ENCODE measurements at regions not wholly inside any gene's neighbourhood (a gene's known extent, or its start where the extent isn't known, plus 50 kb on each side); places are given as distances from the start of the nearest gene placed in this dataset.

GRCh38 chr16:48013491-48013901, 142.3 kb downstream of the ABCC12 start:
- H3K27me3 ChIP-seq = no peaks in the 10 kb centered on the region
- TF ChIP-seq EP300 (IDR thresholded peaks at IDR 0.05) = no peak
- TF ChIP-seq POLR2AphosphoS5 (IDR thresholded peaks at IDR 0.05) = no peak
- TF ChIP-seq, protein P1, sequence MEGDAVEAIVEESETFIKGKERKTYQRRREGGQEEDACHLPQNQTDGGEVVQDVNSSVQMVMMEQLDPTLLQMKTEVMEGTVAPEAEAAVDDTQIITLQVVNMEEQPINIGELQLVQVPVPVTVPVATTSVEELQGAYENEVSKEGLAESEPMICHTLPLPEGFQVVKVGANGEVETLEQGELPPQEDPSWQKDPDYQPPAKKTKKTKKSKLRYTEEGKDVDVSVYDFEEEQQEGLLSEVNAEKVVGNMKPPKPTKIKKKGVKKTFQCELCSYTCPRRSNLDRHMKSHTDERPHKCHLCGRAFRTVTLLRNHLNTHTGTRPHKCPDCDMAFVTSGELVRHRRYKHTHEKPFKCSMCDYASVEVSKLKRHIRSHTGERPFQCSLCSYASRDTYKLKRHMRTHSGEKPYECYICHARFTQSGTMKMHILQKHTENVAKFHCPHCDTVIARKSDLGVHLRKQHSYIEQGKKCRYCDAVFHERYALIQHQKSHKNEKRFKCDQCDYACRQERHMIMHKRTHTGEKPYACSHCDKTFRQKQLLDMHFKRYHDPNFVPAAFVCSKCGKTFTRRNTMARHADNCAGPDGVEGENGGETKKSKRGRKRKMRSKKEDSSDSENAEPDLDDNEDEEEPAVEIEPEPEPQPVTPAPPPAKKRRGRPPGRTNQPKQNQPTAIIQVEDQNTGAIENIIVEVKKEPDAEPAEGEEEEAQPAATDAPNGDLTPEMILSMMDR (IDR thresholded peaks at IDR 0.05) = no peak
- TF ChIP-seq POLR2A (IDR thresholded peaks at IDR 0.05) = no peak
- ATAC-seq = no peak
- H3K27ac ChIP-seq = no peak overlapping the region
- no peaks in the 10 kb centered on the region for H3K9me3 ChIP-seq
- H3K4me3 ChIP-seq = no peak overlapping the region
- WGBS, 2 donors (ENCODE audit: low coverage in 1 of 2) = 36 to 60% methylated on average over 1 to 5 of the region's 6 CpGs
- no peaks in the 10 kb centered on the region for H3K4me1 ChIP-seq
- no peaks in the 10 kb centered on the region for H3K36me3 ChIP-seq

DNA sequence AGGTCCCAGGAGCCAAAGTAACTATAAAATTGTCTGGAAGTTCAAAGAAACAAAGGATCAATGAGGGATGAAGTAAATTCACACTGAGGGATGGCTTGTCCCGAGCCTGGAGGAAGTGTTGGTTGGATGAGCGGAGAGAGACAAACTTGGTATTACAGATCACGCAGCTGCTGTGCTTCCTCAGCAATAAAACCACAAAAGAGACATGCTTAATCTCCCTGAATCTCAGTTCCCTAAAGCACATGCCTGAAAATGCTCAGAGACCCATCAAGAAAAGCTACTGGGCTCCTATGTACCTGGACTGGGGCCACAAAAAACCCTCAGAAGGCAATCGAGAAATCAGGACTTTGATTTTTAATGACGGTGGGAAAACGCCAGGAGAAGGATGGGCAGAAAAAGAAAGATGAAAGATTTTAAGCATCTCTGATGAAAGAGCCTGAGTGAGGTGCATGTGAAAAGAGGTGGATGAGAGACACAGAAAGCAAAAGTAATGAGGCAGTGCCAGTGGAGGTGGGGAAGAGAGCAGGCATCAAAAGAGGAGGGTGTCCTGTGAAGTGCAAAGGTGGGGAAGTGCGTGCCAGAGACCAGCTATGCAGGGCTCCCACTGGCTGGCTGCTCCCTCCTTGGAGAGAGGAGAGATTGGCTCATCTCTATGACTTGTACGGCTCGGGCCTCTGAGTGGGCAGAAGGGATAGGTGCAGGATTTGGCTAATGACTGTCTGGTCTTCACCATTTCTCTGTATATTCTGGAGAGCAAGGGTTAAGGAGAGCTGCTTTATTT, 143.7 kb downstream of the ABCC12 start:
- Histone ChIP-seq H3K27ac (no peak overlapping the region), H3K36me3 (no peaks in the 10 kb centered on the region), H3K9me3 (no peaks in the 10 kb centered on the region), H3K27me3 (no peaks in the 10 kb centered on the region), H3K4me3 (no peak overlapping the region), H3K4me1 (no peaks in the 10 kb centered on the region)
- TF ChIP-seq POLR2A (IDR thresholded peaks at IDR 0.05) = no peak
- TF ChIP-seq, protein P1 (IDR thresholded peaks at IDR 0.05) = no peak
- TF ChIP-seq EP300 (IDR thresholded peaks at IDR 0.05) = no peak
- no peak for TF ChIP-seq POLR2AphosphoS5 (IDR thresholded peaks at IDR 0.05)
- ATAC-seq = no peak
- 53 to 74% methylated on average over 6 to 9 of the region's 9 CpGs for WGBS, 2 donors (ENCODE audit: low coverage in 1 of 2)

- Histone ChIP-seq H3K27me3 (no peaks in the 10 kb centered on the region), H3K4me1 (no peaks in the 10 kb centered on the region), H3K4me3 (no peak overlapping the region), H3K27ac (no peak overlapping the region), H3K36me3 (no peaks in the 10 kb centered on the region), H3K9me3 (peaks cover 0 to 5% (median 0%) of the 10 kb centered on the region in 3 donors)
- TF ChIP-seq EP300 (IDR thresholded peaks at IDR 0.05) (no peak), POLR2A (IDR thresholded peaks at IDR 0.05) (no peak), POLR2AphosphoS5 (IDR thresholded peaks at IDR 0.05) (no peak)
- TF ChIP-seq, protein P1 (IDR thresholded peaks at IDR 0.05) = no peak
- no peak for ATAC-seq
- WGBS, 2 donors (ENCODE audit: low coverage in 1 of 2) = 85% methylated on average over 3 of the region's 3 CpGs; no CpG with 5 or more reads in 1 of the 2 donors
Measured at GRCh38 chr16:48011466-48011865, 144.3 kb downstream of the ABCC12 start.

DNA sequence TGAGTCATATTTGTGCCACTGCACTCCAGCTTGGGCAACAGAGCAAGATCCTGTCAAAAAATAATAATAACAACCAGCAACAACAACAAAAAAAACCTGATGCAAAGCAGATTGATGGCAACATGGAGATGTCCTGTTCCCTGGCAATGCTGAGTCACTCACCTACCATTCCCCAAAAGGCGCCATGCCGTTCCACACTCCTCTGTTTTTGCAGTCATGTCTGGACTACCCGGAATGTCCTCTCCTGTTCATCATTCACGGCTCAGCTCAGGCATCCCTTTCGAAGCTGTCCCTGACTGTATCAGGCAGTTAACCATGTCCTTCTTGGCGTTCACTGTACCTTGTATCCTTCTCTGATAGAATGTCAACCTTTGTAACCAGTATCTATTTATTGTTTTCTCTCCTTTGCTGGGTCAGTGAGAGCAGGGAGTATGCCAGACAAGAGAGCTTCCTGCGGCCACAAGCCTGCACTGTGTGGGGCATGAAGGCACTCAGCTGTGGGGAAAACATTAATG, 147.7 kb downstream of the ABCC12 start:
- no peak for ATAC-seq
- TF ChIP-seq EP300 (IDR thresholded peaks at IDR 0.05) (no peak), POLR2A (IDR thresholded peaks at IDR 0.05) (no peak), POLR2AphosphoS5 (IDR thresholded peaks at IDR 0.05) (no peak)
- TF ChIP-seq, protein P1 (IDR thresholded peaks at IDR 0.05) = no peak
- no peak overlapping the region for H3K4me3 ChIP-seq
- H3K27me3 ChIP-seq = no peaks in the 10 kb centered on the region
- H3K4me1 ChIP-seq = no peaks in the 10 kb centered on the region
- 71 to 89% methylated on average over 3 to 7 of the region's 7 CpGs for WGBS, 2 donors (ENCODE audit: low coverage in 1 of 2)
- H3K36me3 ChIP-seq = no peaks in the 10 kb centered on the region
- peaks cover 0 to 13% (median 0%) of the 10 kb centered on the region in 3 donors for H3K9me3 ChIP-seq
- no peak overlapping the region for H3K27ac ChIP-seq
